ENCODE measurements at regions not wholly inside any gene's neighbourhood (a gene's known extent, or its start where the extent isn't known, plus 50 kb on each side); places are given as distances from the start of the nearest gene placed in this dataset.

DNA sequence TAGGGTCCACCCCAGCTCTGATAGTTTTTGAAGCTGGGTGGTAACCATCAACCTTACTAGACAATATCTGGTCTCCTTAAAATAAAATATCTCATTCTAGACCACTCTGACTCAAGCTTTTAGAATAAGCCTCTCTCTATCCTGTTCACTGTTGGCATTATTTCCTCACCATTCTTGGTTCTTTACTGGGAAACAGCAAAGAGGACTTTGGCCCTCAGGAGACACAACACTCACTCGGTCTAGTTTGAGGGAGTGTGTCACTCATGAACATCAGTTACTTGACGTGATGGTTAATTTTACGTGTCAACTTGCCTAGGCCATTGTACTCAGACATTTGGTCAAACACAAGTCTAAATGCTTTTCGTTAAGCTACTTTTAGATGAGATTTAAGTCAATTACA, 110.6 kb downstream of the FAM76B start:
- Histone ChIP-seq H3K4me3 (no peak overlapping the region), H3K4me1 (peaks cover 0 to 10% (median 9%) of the 10 kb centered on the region in 3 donors), H3K9me3 (no peaks in the 10 kb centered on the region), H3K27me3 (no peaks in the 10 kb centered on the region), H3K36me3 (no peaks in the 10 kb centered on the region), H3K27ac (no peak overlapping the region)
- intact Hi-C loops (cut with DNase I), result no loop called here
- 93% methylated on average over 4 of the region's 4 CpGs for WGBS, 2 donors
- TF ChIP-seq, protein P1, sequence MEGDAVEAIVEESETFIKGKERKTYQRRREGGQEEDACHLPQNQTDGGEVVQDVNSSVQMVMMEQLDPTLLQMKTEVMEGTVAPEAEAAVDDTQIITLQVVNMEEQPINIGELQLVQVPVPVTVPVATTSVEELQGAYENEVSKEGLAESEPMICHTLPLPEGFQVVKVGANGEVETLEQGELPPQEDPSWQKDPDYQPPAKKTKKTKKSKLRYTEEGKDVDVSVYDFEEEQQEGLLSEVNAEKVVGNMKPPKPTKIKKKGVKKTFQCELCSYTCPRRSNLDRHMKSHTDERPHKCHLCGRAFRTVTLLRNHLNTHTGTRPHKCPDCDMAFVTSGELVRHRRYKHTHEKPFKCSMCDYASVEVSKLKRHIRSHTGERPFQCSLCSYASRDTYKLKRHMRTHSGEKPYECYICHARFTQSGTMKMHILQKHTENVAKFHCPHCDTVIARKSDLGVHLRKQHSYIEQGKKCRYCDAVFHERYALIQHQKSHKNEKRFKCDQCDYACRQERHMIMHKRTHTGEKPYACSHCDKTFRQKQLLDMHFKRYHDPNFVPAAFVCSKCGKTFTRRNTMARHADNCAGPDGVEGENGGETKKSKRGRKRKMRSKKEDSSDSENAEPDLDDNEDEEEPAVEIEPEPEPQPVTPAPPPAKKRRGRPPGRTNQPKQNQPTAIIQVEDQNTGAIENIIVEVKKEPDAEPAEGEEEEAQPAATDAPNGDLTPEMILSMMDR (IDR thresholded peaks at IDR 0.05), result no peak
- ATAC-seq (no peak), DNase-seq (no peak), FAIRE-seq (no peak)

DNA sequence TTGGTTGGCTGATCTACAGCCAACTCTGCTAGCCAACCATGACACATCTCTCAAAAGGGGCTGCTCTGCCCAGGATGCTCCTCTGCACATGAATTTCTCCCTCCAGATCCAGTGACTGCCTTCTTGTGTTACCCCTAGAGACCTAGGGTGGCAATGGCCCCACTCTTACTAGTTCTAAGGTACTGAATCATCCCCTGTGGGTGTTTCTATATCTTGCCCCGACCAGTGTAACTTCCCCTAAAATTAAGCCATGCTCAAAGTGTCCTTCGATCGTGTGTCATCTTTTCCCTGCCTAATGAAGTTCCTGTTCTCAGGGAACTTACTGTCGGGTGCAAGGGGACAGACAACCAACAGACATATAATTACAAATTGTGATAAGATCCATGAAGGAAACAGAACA, 113.3 kb downstream of the FAM76B start:
- Histone ChIP-seq H3K9me3 (no peaks in the 10 kb centered on the region), H3K36me3 (no peaks in the 10 kb centered on the region), H3K27ac (no peak overlapping the region), H3K27me3 (no peaks in the 10 kb centered on the region), H3K4me3 (no peak overlapping the region), H3K4me1 (peaks cover 0 to 10% (median 9%) of the 10 kb centered on the region in 3 donors)
- WGBS, 2 donors, result 81 to 88% methylated on average over 4 of the region's 4 CpGs
- ATAC-seq, result no peak
- no peak for DNase-seq
- FAIRE-seq, result no peak
- TF ChIP-seq, protein P1 (IDR thresholded peaks at IDR 0.05), result no peak
- intact Hi-C loops (cut with DNase I), result no loop called here

DNA sequence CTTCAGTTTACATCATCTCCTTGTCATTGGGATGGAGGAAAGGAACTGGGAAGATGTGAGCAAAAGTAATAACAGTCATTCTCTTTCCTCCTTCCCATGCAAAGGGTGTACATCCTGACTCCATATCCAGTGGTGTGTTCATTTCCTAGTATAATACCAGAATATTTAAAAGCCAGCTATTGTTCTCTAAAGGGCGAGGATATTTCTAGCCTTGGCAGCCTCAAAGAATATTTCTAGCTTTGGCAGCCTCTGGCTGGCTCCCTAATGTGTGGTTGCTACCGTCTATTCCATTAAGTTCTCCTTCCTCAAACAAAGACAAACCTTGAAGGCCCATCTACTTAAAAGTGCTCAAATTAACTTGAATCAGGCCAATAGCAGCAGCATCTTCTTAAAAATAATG, 114.0 kb downstream of the FAM76B start:
- ATAC-seq, result no peak
- no peak for DNase-seq
- Histone ChIP-seq H3K27me3 (no peaks in the 10 kb centered on the region), H3K36me3 (no peaks in the 10 kb centered on the region), H3K4me3 (no peak overlapping the region), H3K4me1 (peaks cover 0 to 6% (median 6%) of the 10 kb centered on the region in 3 donors), H3K27ac (no peak overlapping the region), H3K9me3 (no peaks in the 10 kb centered on the region)
- intact Hi-C loops (cut with DNase I), result no loop called here
- TF ChIP-seq, protein P1 (IDR thresholded peaks at IDR 0.05), result no peak
- no peak for FAIRE-seq
- 57 to 68% methylated on average over 2 of the region's 2 CpGs for WGBS, 2 donors

DNA sequence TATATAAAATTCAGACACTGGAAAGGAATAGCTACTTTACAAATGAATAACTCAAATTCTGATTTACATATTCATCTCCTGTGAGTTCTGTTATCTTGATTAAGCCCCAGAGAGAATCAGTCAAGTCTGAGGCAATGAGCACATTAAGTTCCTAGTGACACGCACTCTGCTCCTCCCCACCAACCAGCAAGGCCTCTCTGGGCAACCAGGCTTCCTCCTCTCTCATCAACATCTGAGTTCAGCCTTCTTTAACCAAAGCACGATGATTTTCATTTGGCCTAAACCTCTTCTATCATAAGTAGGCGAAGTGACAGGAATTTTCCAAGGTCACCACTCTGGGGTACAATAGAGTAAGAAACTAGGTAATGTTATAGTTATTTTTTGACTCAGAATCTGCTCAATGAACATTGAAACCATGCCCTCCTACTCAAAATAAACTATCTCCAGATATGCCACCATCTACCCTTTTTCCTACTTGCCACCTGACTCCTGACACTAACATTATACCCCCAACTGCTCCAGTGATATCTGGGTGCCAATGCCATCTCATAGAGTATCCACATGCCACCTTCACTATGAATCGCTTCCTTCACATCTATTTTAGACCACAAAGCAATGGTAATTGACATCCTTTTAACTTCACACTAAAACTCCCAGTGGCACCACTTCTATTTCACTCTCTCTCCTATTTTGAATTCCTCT, 114.8 kb downstream of the FAM76B start:
- TF ChIP-seq, protein P1 (IDR thresholded peaks at IDR 0.05), result no peak
- Histone ChIP-seq H3K27me3 (no peaks in the 10 kb centered on the region), H3K4me3 (no peak overlapping the region), H3K36me3 (no peaks in the 10 kb centered on the region), H3K4me1 (no peaks in the 10 kb centered on the region), H3K27ac (no peak overlapping the region), H3K9me3 (no peaks in the 10 kb centered on the region)
- WGBS, 2 donors, result 75 to 77% methylated on average over 4 of the region's 4 CpGs
- ATAC-seq, result no peak
- intact Hi-C loops (cut with DNase I), result no loop called here
- no peak for FAIRE-seq
- DNase-seq, result no peak

DNA sequence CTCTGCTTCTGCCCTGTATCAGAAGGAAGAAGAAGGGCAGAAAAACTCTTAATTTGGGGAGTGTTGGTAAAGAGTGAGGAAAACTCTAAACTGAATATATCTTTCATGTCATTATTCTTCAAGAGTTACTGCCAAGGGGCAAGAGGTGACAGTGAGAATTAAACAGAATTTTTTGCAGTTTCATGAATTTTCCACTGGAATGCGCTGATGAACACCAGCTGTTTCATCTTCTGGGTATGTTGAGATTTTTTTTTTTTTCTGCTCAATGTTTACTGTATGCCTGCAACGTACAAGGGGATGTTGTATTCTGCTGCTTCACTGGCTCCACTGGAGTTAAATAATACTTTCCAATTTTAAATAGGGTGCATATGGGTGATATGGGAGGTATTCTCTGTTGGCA, 117.8 kb downstream of the FAM76B start:
- ATAC-seq (no peak), DNase-seq (no peak), FAIRE-seq (no peak)
- H3K27ac ChIP-seq, result no peak overlapping the region
- no peaks in the 10 kb centered on the region for H3K36me3 ChIP-seq
- intact Hi-C loops (cut with DNase I), result no loop called here
- H3K27me3 ChIP-seq, result no peaks in the 10 kb centered on the region
- no peak overlapping the region for H3K4me3 ChIP-seq
- TF ChIP-seq, protein P1 (IDR thresholded peaks at IDR 0.05), result no peak
- WGBS, 2 donors, result 37% methylated on average over 2 of the region's 2 CpGs
- H3K9me3 ChIP-seq, result no peaks in the 10 kb centered on the region
- no peaks in the 10 kb centered on the region for H3K4me1 ChIP-seq

Data from pancreas (tissue), 10 donors.